ENCODE measurements at regions not wholly inside any gene's neighbourhood (a gene's known extent, or its start where the extent isn't known, plus 50 kb on each side); places are given as distances from the start of the nearest gene placed in this dataset.
A peak's percentile ranks its signal among the peaks of the same experiment; 100 is the strongest.

DNA sequence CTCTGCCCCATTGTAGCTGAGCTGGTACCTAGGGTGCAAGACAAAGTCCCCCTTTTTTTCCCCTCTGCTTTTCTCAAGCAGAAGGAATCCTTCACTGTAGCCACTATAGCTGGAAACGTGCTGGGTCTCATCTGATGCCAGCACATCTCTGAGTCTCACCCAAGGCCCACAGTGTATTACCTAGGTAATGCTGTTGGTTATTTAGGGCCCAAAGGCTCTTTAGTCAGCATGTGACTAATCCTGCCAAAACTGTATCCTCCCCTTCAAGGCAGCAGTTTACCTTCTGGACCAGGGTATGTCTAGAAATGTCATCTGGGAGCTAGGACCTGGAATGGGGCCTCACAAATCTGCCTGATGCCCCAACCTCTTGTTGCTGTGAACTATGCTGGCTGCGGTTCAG, 423.4 kb downstream of the NUF2 start:
- Mint-ChIP-seq H3K36me3 (ENCODE audit: unreplicated experiment) (no peaks in the 10 kb centered on the region), H3K4me3 (ENCODE audit: unreplicated experiment) (no peak overlapping the region), H3K27me3 (ENCODE audit: unreplicated experiment) (no peaks in the 10 kb centered on the region), H3K9me3 (ENCODE audit: unreplicated experiment) (peaks cover 29% of the 10 kb centered on the region), H3K27ac (ENCODE audit: unreplicated experiment) (no peak overlapping the region), H3K4me1 (ENCODE audit: unreplicated experiment) (no peaks in the 10 kb centered on the region)
- TF ChIP-seq, protein P1, sequence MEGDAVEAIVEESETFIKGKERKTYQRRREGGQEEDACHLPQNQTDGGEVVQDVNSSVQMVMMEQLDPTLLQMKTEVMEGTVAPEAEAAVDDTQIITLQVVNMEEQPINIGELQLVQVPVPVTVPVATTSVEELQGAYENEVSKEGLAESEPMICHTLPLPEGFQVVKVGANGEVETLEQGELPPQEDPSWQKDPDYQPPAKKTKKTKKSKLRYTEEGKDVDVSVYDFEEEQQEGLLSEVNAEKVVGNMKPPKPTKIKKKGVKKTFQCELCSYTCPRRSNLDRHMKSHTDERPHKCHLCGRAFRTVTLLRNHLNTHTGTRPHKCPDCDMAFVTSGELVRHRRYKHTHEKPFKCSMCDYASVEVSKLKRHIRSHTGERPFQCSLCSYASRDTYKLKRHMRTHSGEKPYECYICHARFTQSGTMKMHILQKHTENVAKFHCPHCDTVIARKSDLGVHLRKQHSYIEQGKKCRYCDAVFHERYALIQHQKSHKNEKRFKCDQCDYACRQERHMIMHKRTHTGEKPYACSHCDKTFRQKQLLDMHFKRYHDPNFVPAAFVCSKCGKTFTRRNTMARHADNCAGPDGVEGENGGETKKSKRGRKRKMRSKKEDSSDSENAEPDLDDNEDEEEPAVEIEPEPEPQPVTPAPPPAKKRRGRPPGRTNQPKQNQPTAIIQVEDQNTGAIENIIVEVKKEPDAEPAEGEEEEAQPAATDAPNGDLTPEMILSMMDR (IDR thresholded peaks at IDR 0.05) = no peak
- no peak for DNase-seq (ENCODE audit: extremely low spot score, unreplicated experiment)

DNA sequence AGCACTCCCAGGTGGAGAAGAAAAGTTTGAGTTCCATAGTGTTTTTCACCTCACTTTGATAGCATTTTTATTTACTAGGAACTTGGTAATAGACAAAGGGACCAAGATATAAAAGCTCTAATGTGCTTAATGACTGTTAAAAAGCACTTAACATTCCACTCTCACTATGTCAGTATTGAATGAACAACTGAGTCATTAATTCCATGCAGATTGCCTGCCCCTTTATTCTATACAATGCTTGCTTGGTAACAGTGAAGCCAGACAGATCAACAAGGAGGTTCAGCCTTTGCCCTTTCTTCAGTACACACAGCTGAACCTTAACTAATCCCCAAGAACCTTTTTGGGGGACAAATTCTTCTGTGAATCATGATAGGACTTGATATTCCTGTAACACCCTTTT, 425.5 kb downstream of the NUF2 start:
- Mint-ChIP-seq H3K27me3 (ENCODE audit: unreplicated experiment) (no peaks in the 10 kb centered on the region), H3K27ac (ENCODE audit: unreplicated experiment) (no peak overlapping the region), H3K9me3 (ENCODE audit: unreplicated experiment) (peaks cover 29% of the 10 kb centered on the region), H3K4me3 (ENCODE audit: unreplicated experiment) (no peak overlapping the region), H3K4me1 (ENCODE audit: unreplicated experiment) (no peaks in the 10 kb centered on the region), H3K36me3 (ENCODE audit: unreplicated experiment) (no peaks in the 10 kb centered on the region)
- DNase-seq (ENCODE audit: extremely low spot score, unreplicated experiment) = no peak
- TF ChIP-seq, protein P1 (IDR thresholded peaks at IDR 0.05) = no peak

DNA sequence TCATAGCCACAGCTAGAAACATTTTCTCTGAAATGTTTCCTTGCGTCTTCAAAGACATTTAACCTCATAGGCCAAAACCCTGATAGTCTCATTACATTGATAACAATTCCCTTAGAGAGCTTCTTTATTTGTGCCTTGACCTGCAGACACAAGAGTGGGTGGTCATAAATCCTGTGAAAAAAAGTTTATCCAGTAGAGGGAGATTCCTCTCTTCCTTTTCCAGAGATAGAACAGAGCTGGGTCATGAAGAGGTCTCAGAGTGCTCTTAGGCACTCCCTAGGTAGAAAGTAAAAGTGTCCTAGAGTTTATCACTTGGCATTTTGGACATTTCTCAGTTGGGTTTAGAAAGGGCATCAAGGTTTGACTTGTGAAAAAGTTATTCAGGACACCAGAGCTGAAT, 426.1 kb downstream of the NUF2 start:
- DNase-seq (ENCODE audit: extremely low spot score, unreplicated experiment) = no peak
- Mint-ChIP-seq H3K27ac (ENCODE audit: unreplicated experiment) (no peak overlapping the region), H3K9me3 (ENCODE audit: unreplicated experiment) (peaks cover 25% of the 10 kb centered on the region), H3K4me1 (ENCODE audit: unreplicated experiment) (no peaks in the 10 kb centered on the region), H3K4me3 (ENCODE audit: unreplicated experiment) (no peak overlapping the region), H3K27me3 (ENCODE audit: unreplicated experiment) (no peaks in the 10 kb centered on the region), H3K36me3 (ENCODE audit: unreplicated experiment) (no peaks in the 10 kb centered on the region)
- TF ChIP-seq, protein P1 (IDR thresholded peaks at IDR 0.05) = no peak

DNA sequence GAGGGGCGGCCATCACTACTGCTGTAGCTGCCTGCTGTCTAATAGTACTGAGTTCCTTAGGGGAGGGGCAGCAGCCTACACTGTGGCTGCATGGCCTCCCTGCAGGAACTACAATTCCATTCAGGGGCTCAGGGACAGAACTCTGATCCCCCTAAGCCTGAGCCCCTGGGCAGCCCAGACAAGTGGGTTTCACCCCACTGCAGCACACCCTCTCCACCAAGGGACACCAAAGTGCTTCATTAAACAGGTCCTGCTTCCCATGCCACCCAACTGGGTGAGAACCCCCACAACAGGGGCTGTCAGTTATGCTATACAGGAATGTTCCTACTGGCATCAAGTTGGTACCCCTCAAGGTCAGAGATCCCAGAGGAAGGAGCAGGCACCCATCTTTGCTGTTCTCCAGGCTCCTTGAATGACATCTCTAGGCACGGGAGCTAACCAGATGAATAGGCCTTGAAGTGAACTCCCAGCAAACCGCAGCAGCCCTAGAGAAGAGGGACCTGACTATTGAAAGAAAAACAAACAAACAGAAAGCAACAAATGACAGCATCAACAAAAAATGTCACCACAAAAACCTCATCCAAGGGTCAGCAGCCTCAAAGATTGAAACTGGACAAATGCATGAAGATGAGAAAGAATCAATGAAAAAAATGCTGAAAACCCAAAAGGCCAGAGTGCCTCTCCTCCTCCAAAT, 437.4 kb downstream of the NUF2 start:
- Mint-ChIP-seq H3K27ac (ENCODE audit: unreplicated experiment) (no peak overlapping the region), H3K27me3 (ENCODE audit: unreplicated experiment) (no peaks in the 10 kb centered on the region), H3K4me1 (ENCODE audit: unreplicated experiment) (no peaks in the 10 kb centered on the region), H3K4me3 (ENCODE audit: unreplicated experiment) (no peak overlapping the region), H3K36me3 (ENCODE audit: unreplicated experiment) (no peaks in the 10 kb centered on the region), H3K9me3 (ENCODE audit: unreplicated experiment) (peaks cover 34% of the 10 kb centered on the region)
- DNase-seq (ENCODE audit: extremely low spot score, unreplicated experiment) = peak; percentile 81
- TF ChIP-seq, protein P1 (IDR thresholded peaks at IDR 0.05) = no peak

DNA sequence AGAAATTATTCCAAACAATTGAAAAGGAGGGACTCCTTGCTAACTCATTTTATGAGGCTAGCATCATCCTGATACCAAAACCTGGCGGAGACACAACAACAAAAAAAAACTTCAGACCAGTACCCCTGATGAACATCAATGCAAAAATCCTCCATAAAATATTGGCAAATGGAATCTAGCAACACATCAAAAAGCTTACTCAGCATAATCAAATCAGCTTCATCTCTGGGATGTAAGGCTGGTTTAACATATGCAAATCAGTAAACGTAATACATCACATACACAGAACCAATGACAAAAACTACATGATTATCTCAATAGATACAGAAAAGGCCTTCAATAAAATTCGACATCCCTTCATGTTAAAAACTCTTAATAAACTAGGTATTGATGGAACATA, 440.1 kb downstream of the NUF2 start:
- H3K4me3 Mint-ChIP-seq (ENCODE audit: unreplicated experiment) = no peak overlapping the region

More for the DNA sequence above, 440.1 kb downstream of the NUF2 start:
- H3K27ac Mint-ChIP-seq (ENCODE audit: unreplicated experiment) = no peak overlapping the region
- peaks cover 30% of the 10 kb centered on the region for H3K9me3 Mint-ChIP-seq (ENCODE audit: unreplicated experiment)
- no peaks in the 10 kb centered on the region for H3K4me1 Mint-ChIP-seq (ENCODE audit: unreplicated experiment)
- no peaks in the 10 kb centered on the region for H3K36me3 Mint-ChIP-seq (ENCODE audit: unreplicated experiment)
- TF ChIP-seq, protein P1 (IDR thresholded peaks at IDR 0.05) = no peak
- H3K27me3 Mint-ChIP-seq (ENCODE audit: unreplicated experiment) = no peaks in the 10 kb centered on the region
- no peak for DNase-seq (ENCODE audit: extremely low spot score, unreplicated experiment)
